NB4 (cell line): ENCODE measurements at regions not wholly inside any gene's neighbourhood (a gene's known extent, or its start where the extent isn't known, plus 50 kb on each side); places are given as distances from the start of the nearest gene placed in this dataset.

Source experiments
- DNase-seq: peaks from one replicate; pipeline ENCODE4 v3.0.0; 2010; ENCODE audit warnings: low read depth
- H3K4me3 ChIP-seq: one replicate; pipeline ENCODE4 v1.5.1; 2011; ENCODE audit warnings: mild to moderate bottlenecking, low read depth, low read length, moderate library complexity
- CTCF ChIP-seq: IDR thresholded peaks from one replicate; pipeline ENCODE4 v1.5.1; 2012; ENCODE audit warnings: low read depth, low read length
- MYC ChIP-seq: IDR thresholded peaks from 2 replicates; pipeline ENCODE4 v1.6.1; 2011; ENCODE audit warnings: low read depth, low read length
- POLR2A ChIP-seq: IDR thresholded peaks from 2 replicates; pipeline ENCODE4 v1.6.1; 2011; ENCODE audit warnings: mild to moderate bottlenecking; ENCODE audit not compliant: insufficient read length; ENCODE audit errors: extremely low read depth
- TF ChIP-seq, protein P1 (sequence below): IDR thresholded peaks from 2 replicates; pipeline ENCODE4 v1.6.1; 2011; ENCODE audit warnings: low read depth, low read length

GRCh38 chr13:61874970-61875579 lies 459.4 kb upstream of the PCDH20 start:
- no peak for DNase-seq
- TF ChIP-seq CTCF (no peak), MYC (no peak), POLR2A (no peak)
- TF ChIP-seq, protein P1, sequence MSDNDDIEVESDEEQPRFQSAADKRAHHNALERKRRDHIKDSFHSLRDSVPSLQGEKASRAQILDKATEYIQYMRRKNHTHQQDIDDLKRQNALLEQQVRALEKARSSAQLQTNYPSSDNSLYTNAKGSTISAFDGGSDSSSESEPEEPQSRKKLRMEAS, result no peak
- no peak overlapping the region for H3K4me3 ChIP-seq

GRCh38 chr13:61873717-61874116 lies 458.1 kb upstream of the PCDH20 start:
- DNase-seq, result no peak
- TF ChIP-seq, protein P1, result no peak
- TF ChIP-seq POLR2A (no peak), CTCF (no peak), MYC (no peak)
- no peak overlapping the region for H3K4me3 ChIP-seq

DNA sequence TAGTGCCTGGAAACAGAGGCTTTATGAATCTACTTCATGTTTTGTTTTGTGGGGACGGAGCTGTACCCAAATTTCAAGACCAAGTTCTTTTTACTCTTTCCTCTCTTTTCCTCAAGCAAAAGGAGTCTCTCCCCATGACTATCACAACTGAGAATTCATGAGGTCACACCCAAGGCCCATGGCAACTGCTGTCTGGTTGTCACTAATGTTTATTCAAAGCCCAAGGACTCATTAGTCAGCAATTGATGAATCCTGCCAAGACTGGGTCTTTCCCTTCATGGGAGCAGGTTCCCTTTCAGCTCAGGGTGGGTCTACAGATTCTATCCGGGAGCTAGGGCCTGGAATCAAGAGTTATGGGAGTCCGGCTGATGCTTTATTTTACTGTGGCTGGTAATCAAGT lies 441.5 kb upstream of the PCDH20 start:
- no peak for TF ChIP-seq MYC
- no peak for TF ChIP-seq CTCF
- TF ChIP-seq, protein P1, result no peak
- TF ChIP-seq POLR2A, result no peak
- no peak overlapping the region for H3K4me3 ChIP-seq
- no peak for DNase-seq

- no peak for DNase-seq
- no peak overlapping the region for H3K4me3 ChIP-seq
These were observed 436.5 kb upstream of the PCDH20 start for GRCh38 chr13:61852116-61852619.

DNA sequence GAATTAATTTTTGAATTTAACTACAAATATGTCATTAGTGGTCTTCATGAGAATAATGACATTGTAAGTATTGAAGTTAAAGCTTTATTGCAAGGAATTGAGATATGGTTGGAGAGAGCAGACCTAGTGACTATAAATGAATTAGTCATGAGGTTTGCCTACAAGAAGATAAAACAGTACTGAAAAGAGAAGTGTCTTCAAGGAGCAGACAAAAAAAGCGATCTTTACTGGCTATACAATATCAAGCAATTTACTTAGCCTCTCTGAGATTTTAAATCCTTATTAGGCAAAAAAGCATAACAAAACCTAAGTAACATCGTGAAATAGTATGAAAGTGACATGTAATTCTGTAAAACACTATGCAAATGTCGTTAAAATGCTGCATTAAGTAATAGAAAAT lies 435.1 kb upstream of the PCDH20 start:
- H3K4me3 ChIP-seq, result no peak overlapping the region
- TF ChIP-seq MYC, result no peak
- TF ChIP-seq, protein P1, result no peak
- no peak for TF ChIP-seq CTCF
- no peak for TF ChIP-seq POLR2A
- DNase-seq, result no peak

More at GRCh38 chr13:61852116-61852619, 436.5 kb upstream of the PCDH20 start:
- TF ChIP-seq MYC (no peak), CTCF (no peak), POLR2A (no peak)
- TF ChIP-seq, protein P1, result no peak
